ENCODE measurements at regions not wholly inside any gene's neighbourhood (a gene's known extent, or its start where the extent isn't known, plus 50 kb on each side); places are given as distances from the start of the nearest gene placed in this dataset.

DNA sequence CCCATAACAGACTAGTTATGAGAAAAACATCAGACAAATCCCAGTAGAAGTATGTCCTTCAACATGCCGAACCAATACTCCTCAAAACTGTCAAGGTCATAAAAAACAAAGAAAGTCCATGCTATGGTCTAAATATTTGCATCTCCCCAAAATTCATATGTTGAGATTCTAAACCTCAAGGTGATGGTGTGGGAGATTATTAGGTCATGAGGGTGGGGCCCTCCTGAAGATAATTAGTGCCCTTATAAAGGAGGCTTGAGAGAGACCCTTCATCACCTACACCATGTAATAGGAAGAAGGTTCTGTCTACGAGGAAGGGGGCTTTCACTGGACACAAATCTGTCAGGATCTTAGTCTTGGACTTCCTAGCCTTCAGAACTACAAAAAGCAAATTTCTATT lies 118.6 kb upstream of the GUCY1A2 start:
- TF ChIP-seq COPS2 (conservative IDR thresholded peaks at IDR 0.05) (no peak), ZFP36 (IDR thresholded peaks at IDR 0.05; ENCODE audit: low read depth, low read length, partially characterized antibody) (no peak), SRF (CRISPR knock-in tag; IDR thresholded peaks at IDR 0.05) (no peak), NFIX (CRISPR knock-in tag; IDR thresholded peaks at IDR 0.05; ENCODE audit: low read depth) (no peak), CTCF (IDR thresholded peaks at IDR 0.05 in 2 of 3, conservative IDR thresholded peaks at IDR 0.05 in 1 of 3; ENCODE audit: insufficient read depth in 2 of 3, low read depth in 1 of 3, low read length in 3 of 3) (no peak), PHF21A (IDR thresholded peaks at IDR 0.05; ENCODE audit: borderline replicate concordance, low read depth) (no peak), ZNF696 (CRISPR knock-in tag; conservative IDR thresholded peaks at IDR 0.05) (no peak), EP300 (IDR thresholded peaks at IDR 0.05; ENCODE audit: low read length) (no peak), ZNF274 (IDR thresholded peaks at IDR 0.05; ENCODE audit: borderline replicate concordance, low read depth, low read length) (no peak)
- TF ChIP-seq, protein P1, sequence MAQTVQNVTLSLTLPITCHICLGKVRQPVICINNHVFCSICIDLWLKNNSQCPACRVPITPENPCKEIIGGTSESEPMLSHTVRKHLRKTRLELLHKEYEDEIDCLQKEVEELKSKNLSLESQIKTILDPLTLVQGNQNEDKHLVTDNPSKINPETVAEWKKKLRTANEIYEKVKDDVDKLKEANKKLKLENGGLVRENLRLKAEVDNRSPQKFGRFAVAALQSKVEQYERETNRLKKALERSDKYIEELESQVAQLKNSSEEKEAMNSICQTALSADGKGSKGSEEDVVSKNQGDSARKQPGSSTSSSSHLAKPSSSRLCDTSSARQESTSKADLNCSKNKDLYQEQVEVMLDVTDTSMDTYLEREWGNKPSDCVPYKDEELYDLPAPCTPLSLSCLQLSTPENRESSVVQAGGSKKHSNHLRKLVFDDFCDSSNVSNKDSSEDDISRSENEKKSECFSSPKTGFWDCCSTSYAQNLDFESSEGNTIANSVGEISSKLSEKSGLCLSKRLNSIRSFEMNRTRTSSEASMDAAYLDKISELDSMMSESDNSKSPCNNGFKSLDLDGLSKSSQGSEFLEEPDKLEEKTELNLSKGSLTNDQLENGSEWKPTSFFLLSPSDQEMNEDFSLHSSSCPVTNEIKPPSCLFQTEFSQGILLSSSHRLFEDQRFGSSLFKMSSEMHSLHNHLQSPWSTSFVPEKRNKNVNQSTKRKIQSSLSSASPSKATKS (CRISPR knock-in tag; IDR thresholded peaks at IDR 0.05) = no peak
